Neural progenitor cell (in vitro differentiated cells): ENCODE measurements at regions not wholly inside any gene's neighbourhood (a gene's known extent, or its start where the extent isn't known, plus 50 kb on each side); places are given as distances from the start of the nearest gene placed in this dataset.

Source experiments
- DNase-seq: peaks from one replicate; pipeline ENCODE4 v3.0.0-alpha.2; 2016; ENCODE audit warnings: low spot score
- H2AFZ ChIP-seq: fragments of 200-600 bp; sonication (generic); replicated peaks from 2 replicates; pipeline ENCODE4 v1.6.1; 2016; ENCODE audit warnings: antibody characterized with exemption
- H3F3A ChIP-seq: fragments of 200-600 bp; sonication (generic); 2 replicates; pipeline ENCODE4 v1.6.1; 2016; ENCODE audit warnings: antibody characterized with exemption, low read depth
- H3K27ac ChIP-seq: fragments of 200-600 bp; sonication (generic); 2 replicates; pipeline ENCODE4 v1.5.1; 2016; ENCODE audit warnings: mild to moderate bottlenecking
- H3K27me3 ChIP-seq: fragments of 200-600 bp; sonication (generic); 2 replicates; pipeline ENCODE4 v1.6.1; 2016; ENCODE audit warnings: mild to moderate bottlenecking, moderate library complexity
- H3K36me3 ChIP-seq: fragments of 200-600 bp; sonication (generic); 2 replicates; pipeline ENCODE4 v1.5.1; 2016
- H3K4me1 ChIP-seq: fragments of 200-600 bp; sonication (generic); 2 replicates; pipeline ENCODE4 v1.6.1; 2016; ENCODE audit warnings: mixed run types
- H3K4me2 ChIP-seq: fragments of 200-600 bp; sonication (generic); 2 replicates; pipeline ENCODE4 v1.6.1; 2016
- H3K4me3 ChIP-seq: fragments of 200-600 bp; sonication (generic); 2 replicates; pipeline ENCODE4 v1.5.1; 2016
- H3K79me2 ChIP-seq: fragments of 200-600 bp; sonication (generic); 2 replicates; pipeline ENCODE4 v1.6.1; 2016; ENCODE audit warnings: low read depth
- H3K9ac ChIP-seq: fragments of 200-600 bp; sonication (generic); 2 replicates; pipeline ENCODE4 v1.6.1; 2016
- H3K9me3 ChIP-seq: fragments of 200-600 bp; sonication (generic); 2 replicates; pipeline ENCODE4 v1.5.1; 2016; ENCODE audit warnings: low read depth
- H4K20me1 ChIP-seq: fragments of 200-600 bp; sonication (generic); 2 replicates; pipeline ENCODE4 v1.6.1; 2016; ENCODE audit warnings: low read depth
- H3K27ac Mint-ChIP-seq: 3 replicates; pipeline ENCODE4 v1.8.0; 2021; ENCODE audit warnings: mixed read lengths
- H3K27me3 Mint-ChIP-seq: 2 replicates; pipeline ENCODE4 v1.8.0; 2022; ENCODE audit warnings: low read depth, mild to moderate bottlenecking, inconsistent platforms, moderate library complexity, mixed read lengths; ENCODE audit not compliant: insufficient read depth
- H3K36me3 Mint-ChIP-seq: 3 replicates; pipeline ENCODE4 v1.8.0; 2021; ENCODE audit warnings: mixed read lengths
- H3K4me1 Mint-ChIP-seq: 3 replicates; pipeline ENCODE4 v1.8.0; 2021; ENCODE audit warnings: mixed read lengths
- H3K4me3 Mint-ChIP-seq: 3 replicates; pipeline ENCODE4 v1.8.0; 2021; ENCODE audit warnings: mild to moderate bottlenecking, moderate library complexity, mixed read lengths
- H3K9me3 Mint-ChIP-seq: 3 replicates; pipeline ENCODE4 v1.8.0; 2020; ENCODE audit warnings: mixed read lengths
- EZH2 ChIP-seq: fragments of 200-600 bp; sonication (generic); IDR thresholded peaks from 2 replicates; pipeline ENCODE4 v1.6.1; 2017; ENCODE audit warnings: antibody characterized with exemption, mild to moderate bottlenecking, moderate library complexity
- EZH2phosphoT487 ChIP-seq: fragments of 200-600 bp; sonication (generic); IDR thresholded peaks from 2 replicates; pipeline ENCODE4 v1.6.1; 2017; ENCODE audit warnings: antibody characterized with exemption
- TF ChIP-seq, protein P1 (sequence below): fragments of 200-600 bp; sonication (generic); IDR thresholded peaks from 2 replicates; pipeline ENCODE4 v1.5.1; 2017; ENCODE audit warnings: antibody characterized with exemption, mild to moderate bottlenecking

- TF ChIP-seq EZH2phosphoT487 = no peak
- no peak for TF ChIP-seq EZH2
- TF ChIP-seq, protein P1, sequence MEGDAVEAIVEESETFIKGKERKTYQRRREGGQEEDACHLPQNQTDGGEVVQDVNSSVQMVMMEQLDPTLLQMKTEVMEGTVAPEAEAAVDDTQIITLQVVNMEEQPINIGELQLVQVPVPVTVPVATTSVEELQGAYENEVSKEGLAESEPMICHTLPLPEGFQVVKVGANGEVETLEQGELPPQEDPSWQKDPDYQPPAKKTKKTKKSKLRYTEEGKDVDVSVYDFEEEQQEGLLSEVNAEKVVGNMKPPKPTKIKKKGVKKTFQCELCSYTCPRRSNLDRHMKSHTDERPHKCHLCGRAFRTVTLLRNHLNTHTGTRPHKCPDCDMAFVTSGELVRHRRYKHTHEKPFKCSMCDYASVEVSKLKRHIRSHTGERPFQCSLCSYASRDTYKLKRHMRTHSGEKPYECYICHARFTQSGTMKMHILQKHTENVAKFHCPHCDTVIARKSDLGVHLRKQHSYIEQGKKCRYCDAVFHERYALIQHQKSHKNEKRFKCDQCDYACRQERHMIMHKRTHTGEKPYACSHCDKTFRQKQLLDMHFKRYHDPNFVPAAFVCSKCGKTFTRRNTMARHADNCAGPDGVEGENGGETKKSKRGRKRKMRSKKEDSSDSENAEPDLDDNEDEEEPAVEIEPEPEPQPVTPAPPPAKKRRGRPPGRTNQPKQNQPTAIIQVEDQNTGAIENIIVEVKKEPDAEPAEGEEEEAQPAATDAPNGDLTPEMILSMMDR = no peak
- Histone ChIP-seq H3K4me1 (peaks cover 14% of the 10 kb centered on the region), H2AFZ (no peak overlapping the region), H3K27ac (no peak overlapping the region), H3K9me3 (no peaks in the 10 kb centered on the region), H3K9ac (no peak overlapping the region), H3K4me2 (no peak overlapping the region), H3K4me3 (no peak overlapping the region), H3K27me3 (no peaks in the 10 kb centered on the region), H3K79me2 (no peaks in the 10 kb centered on the region), H3F3A (no peaks in the 10 kb centered on the region), H3K36me3 (no peaks in the 10 kb centered on the region), H4K20me1 (no peaks in the 10 kb centered on the region)
- Mint-ChIP-seq H3K36me3 (no peaks in the 10 kb centered on the region), H3K4me3 (no peak overlapping the region), H3K27ac (peak overlapping the region; percentile 89), H3K9me3 (no peaks in the 10 kb centered on the region), H3K4me1 (peaks cover 42% of the 10 kb centered on the region), H3K27me3 (peaks cover 2% of the 10 kb centered on the region)
- DNase-seq = no peak
These were observed 376.5 kb downstream of the C12orf75 start for GRCh38 chr12:105706973-105707334.

DNA sequence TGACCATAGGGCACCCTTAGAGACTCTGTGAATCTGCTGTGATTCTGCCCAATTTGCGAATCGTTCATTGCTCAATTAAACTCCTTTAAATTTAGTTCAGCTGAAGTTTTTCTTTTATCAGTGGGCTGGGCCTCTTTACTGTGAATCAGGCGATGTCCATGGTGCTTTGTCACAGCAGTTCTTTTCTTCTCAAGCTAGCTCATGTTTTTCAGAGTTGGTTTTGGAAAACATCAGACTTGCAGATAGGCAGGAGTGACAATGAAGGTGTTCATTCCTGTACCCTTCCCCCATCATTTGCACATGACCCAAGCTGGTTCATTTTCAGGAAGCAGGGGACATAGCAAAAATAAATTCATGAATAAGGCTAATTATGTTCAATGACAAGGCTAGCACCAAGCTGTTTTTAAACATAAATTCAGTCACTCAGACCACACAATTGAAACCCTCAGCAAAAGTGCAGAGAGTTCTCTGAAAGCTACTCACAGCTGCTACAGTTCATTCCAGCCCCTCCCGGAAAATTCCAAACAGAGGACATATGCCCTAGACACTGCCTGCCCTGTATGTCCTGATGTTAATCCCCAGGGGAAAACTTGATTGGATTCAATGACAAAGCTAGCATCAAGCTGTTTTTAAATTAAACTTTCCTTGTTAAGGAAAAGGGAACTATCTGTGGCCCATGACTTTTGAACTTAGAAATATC, 383.3 kb downstream of the C12orf75 start:
- H3K4me1 Mint-ChIP-seq = peaks cover 35% of the 10 kb centered on the region
- peaks cover 4% of the 10 kb centered on the region for H3K27me3 Mint-ChIP-seq
- H3K9ac ChIP-seq = no peak overlapping the region
- H2AFZ ChIP-seq = no peak overlapping the region
- peaks cover 21% of the 10 kb centered on the region for H3K4me1 ChIP-seq
- H3K27ac Mint-ChIP-seq = peak overlapping the region; percentile 35
- DNase-seq = no peak
- H3F3A ChIP-seq = peaks cover 5% of the 10 kb centered on the region
- TF ChIP-seq, protein P1 = no peak
- TF ChIP-seq EZH2phosphoT487 (no peak), EZH2 (no peak)
- H3K9me3 Mint-ChIP-seq = no peaks in the 10 kb centered on the region
- no peak overlapping the region for H3K27ac ChIP-seq
- H3K27me3 ChIP-seq = no peaks in the 10 kb centered on the region
- H3K36me3 Mint-ChIP-seq = no peaks in the 10 kb centered on the region
- H3K36me3 ChIP-seq = no peaks in the 10 kb centered on the region
- H3K4me3 ChIP-seq = no peak overlapping the region
- no peaks in the 10 kb centered on the region for H3K9me3 ChIP-seq
- H4K20me1 ChIP-seq = no peaks in the 10 kb centered on the region
- H3K4me2 ChIP-seq = no peak overlapping the region
- no peak overlapping the region for H3K4me3 Mint-ChIP-seq
- H3K79me2 ChIP-seq = no peaks in the 10 kb centered on the region

- no peak overlapping the region for H3K4me3 ChIP-seq
- Mint-ChIP-seq H3K27me3 (peaks cover 4% of the 10 kb centered on the region), H3K9me3 (peaks cover 4% of the 10 kb centered on the region), H3K27ac (peak overlapping the region; percentile 76), H3K4me1 (peaks cover 50% of the 10 kb centered on the region), H3K36me3 (no peaks in the 10 kb centered on the region), H3K4me3 (no peak overlapping the region)
- H2AFZ ChIP-seq = no peak overlapping the region
- no peaks in the 10 kb centered on the region for H3K9me3 ChIP-seq
- H3K27me3 ChIP-seq = no peaks in the 10 kb centered on the region
- H3K4me2 ChIP-seq = no peak overlapping the region
- H3K79me2 ChIP-seq = no peaks in the 10 kb centered on the region
- DNase-seq = no peak
- H3K27ac ChIP-seq = no peak overlapping the region
- H3K9ac ChIP-seq = no peak overlapping the region
- no peaks in the 10 kb centered on the region for H4K20me1 ChIP-seq
- TF ChIP-seq, protein P1 = no peak
- TF ChIP-seq EZH2 (no peak), EZH2phosphoT487 (no peak)
- H3K4me1 ChIP-seq = peaks cover 33% of the 10 kb centered on the region
- no peaks in the 10 kb centered on the region for H3K36me3 ChIP-seq
- H3F3A ChIP-seq = peaks cover 9% of the 10 kb centered on the region
These were observed 386.1 kb downstream of the C12orf75 start for GRCh38 chr12:105716621-105717020.
